ENCODE measurements at regions not wholly inside any gene's neighbourhood (a gene's known extent, or its start where the extent isn't known, plus 50 kb on each side); places are given as distances from the start of the nearest gene placed in this dataset.

DNA sequence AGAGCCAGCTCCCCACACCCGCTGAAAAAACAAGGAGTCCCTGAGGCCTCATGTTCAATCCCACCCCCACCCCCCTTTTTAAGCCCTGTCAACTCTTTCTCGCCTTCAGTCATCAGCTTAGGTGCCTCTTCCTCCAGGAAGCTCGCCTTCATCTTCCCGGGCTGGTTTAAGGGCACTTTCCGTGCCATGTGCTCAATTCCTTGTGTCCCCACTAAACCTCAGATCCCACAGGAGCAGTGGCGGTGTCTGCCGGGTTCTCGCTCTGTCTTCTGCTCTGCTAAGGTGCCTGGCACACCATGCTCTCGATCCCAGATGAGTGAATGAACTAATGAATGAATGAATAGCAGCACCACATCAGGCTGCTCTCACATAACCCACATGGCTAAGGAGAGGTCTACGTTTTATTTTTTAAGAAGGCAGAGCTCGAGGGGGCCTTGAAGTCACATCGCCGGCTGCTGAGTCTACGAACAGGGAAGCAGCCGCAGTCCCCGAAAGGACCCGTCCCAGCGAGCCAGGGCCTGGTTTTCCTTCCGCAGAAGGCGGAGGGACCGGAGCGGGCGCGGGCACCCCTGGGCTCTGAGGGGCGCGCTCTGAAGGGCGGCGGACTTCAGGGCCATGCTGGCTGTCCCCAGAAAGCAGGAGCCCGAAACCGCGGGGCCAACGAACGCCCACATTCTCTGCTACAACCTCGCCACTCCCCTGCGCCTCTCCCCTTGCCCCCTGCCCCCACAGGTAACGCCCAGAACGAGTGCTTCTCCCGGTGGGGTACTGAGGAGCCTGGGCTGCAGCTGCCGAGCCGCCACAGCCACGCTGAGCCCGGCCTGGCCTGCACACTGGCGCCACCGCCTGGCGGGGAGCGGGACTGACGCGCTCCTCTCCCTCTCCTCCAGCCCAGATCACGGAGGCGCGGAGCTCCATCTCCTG is 73.4 kb upstream of the KCNMA1 start:
- peak; percentile 35 to 43 for DNase-seq (ENCODE audit: low read depth in 2 of 2)

DNA sequence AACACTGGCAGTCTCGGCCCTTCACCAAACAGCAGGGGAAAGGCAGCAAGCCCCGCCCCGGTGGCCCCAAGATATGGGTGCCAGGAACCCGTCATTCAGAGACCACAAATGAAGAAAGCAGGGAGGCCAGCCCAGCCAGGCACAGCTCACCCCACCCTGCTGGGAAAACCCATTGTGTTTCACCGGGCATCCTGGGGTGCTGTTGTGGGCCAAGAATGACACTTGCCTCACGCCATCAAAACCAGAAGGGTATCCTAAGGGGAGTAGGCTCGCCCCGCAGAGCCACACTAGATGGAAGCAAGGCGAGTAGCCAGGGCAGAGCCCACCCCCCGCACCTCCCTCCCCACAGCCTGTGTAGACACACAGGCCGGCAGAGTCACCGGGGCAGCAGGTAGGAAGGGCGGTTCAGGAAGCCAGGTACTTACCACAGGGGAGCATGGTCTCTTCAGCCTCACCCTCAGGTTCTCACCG is 72.5 kb upstream of the KCNMA1 start:
- DNase-seq (ENCODE audit: low read depth in 2 of 2): no peak

- no peak for DNase-seq (ENCODE audit: low read depth in 2 of 2)
Observed at GRCh38 chr10:77707570-77707969, 70.0 kb upstream of the KCNMA1 start.

- no peak for DNase-seq (ENCODE audit: low read depth in 2 of 2)
Observed at GRCh38 chr10:77702166-77702565, 64.6 kb upstream of the KCNMA1 start.

DNA sequence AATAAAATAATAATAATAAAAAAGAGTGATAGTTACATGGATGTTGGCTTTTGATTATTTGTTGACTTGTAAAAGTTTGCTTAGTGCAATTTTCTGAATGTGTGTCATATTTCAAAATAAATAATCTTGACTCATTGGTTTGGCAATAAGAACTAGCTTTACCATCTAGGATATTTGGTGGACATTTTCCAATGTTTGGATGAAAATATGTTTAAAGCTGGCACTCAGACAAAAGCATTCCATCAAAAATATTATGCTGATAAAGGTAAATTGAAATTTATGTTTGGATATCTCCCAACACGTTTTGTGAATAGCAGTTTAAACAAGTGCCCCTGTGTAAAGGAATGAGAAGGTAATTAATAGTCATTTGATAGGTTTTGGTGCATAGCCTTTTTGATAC is 62.5 kb upstream of the KCNMA1 start:
- DNase-seq (ENCODE audit: low read depth in 2 of 2): no peak

DNA sequence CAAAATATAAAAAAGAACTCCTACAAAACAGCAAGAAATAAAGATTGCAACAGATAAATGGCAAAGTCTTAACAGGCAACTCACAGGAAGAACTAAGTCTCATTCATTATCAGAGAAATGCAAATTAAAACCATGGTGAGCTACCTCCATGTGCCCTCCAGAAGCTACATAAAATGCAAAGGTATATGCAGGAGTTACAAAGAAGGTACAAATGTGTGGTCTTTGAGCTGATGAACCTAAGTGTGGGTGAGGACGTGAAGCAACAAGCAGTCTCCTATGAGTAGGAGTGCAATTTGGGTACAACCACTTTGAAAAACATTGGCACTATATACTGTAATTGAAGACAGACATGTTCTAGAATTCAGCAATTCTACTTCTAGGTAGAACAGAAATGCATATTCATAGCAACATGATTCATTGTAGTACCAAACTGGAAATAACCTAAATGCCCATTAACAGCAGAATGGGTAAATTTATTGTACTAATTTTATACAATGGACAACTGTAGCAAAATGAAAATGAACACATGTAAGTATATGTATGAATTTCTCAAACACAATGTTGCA is 61.6 kb upstream of the KCNMA1 start:
- no peak for DNase-seq (ENCODE audit: low read depth in 2 of 2)

DNA sequence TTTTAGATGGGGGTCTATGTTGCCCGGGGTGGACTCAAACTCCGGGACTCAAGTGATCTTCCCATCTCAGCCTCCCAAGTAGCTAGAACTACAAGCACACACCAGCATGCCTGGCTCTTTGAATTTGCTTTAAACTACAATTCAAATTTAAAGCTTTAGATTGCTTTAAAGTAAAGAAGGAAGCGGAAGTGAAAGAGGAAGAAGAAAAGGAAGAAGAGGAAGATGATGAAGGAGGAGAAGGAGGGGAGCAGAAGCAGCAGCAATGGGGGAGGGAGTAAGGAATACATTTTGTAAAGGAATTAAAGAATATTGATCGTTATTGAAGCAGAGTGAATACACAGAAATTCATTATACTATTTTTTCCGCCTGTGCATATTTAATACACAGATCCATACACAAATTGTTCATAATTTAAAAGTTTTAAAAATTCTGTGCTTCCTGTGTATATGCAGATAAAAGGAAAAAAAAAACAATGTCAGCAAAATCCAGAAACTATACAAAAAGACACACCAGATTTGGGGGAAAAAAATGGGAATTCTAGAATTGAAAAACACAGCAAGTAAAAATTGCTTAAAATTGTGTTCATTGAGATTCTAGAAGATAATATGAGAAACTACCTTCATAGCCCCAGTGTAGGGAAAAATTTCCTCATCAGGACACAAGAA is 60.8 kb upstream of the KCNMA1 start:
- DNase-seq (ENCODE audit: low read depth in 2 of 2): no peak

GRCh38 chr10:77696584-77696983 is 59.0 kb upstream of the KCNMA1 start:
- no peak for DNase-seq (ENCODE audit: low read depth in 2 of 2)

DNA sequence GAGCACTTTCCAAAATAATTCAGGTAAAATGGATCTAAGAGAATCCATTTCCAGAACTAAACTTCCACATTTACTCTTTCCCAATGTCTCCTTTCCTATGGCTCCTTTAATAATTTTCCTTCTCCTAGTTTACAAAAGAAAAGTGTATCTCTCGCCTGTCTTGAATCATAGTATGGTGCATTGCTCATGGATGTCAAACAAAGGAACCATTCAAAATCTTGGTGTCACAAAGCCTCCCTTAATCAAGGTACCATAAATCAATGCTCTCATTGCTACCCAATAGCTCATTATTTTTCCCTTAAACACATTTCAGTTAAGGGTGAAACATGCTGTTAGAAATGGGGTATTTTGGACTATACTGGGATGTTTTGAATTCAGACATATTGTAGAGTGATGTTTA is 57.6 kb upstream of the KCNMA1 start:
- DNase-seq (ENCODE audit: low read depth in 2 of 2): no peak

DNA sequence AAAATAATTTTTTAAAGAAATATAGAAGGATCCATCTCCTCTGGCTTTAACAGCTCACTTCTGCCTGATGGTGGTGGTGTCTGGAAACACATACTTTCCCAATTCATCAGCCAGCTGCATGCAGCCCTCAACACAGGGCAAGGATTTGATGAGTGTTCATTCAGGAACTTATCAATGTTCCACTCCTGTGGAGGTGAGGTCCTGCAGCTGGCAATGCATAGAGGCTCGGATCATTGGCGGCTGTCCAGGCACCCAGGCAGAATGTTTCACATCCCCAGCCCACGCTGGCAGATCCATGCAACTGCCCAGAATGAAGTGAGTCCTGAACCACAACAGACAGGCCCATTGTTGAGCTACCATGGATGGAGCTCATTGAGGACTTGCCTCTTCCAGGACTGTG is 55.2 kb upstream of the KCNMA1 start:
- no peak for DNase-seq (ENCODE audit: low read depth in 2 of 2)

DNA sequence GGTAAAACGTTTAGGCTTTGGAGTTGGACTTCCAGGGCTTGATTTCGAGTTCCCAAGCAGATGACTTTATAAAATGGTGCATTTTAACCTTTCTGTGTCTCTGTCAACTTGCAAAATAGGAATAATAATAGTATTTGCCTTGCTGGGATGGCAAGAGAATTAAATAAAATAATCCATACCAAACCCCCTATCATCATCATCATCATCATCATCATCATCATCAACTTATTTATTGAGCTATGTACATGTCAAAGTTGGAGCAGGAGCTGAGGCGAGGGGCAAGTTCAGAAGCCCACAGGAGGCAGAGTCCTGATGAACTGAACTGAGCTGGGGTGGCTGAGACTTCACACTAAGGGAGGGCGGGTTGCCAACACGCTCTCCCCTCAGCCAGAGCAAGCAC is 51.7 kb upstream of the KCNMA1 start:
- DNase-seq (ENCODE audit: low read depth in 2 of 2): no peak

DNA sequence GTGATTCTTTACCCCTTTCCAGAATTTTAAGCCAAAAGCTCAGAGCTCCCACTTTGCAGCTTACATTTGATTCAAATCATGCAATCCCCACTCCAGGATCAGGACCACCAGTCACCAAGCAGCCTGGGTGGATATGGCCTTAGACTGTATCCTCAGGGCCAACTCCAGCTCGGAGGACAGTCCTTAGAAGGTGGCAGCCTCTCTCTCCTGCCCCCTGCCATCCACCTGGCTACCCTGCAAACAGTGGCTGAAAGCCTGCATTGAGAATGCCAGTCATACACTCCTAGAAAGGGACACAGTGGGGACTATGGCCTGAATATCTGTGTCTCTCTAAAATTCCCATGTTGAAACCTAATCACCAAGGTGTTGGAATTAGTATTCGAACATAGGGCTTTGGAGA is 50.0 kb upstream of the KCNMA1 start:
- DNase-seq (ENCODE audit: low read depth in 2 of 2): no peak

Data from stimulated activated CD8-positive, alpha-beta memory T cell treated with anti-CD3 and anti-CD28 coated beads, Interleukin-2, amount 100 ng/mL, for 1 hour (primary cell).